Loucy (cell line): ENCODE measurements at regions not wholly inside any gene's neighbourhood (a gene's known extent, or its start where the extent isn't known, plus 50 kb on each side); places are given as distances from the start of the nearest gene placed in this dataset.
"Not testable (repeated sequence)": the region's sequence is repeated elsewhere in the genome, so short reads cannot be mapped to it uniquely, and the experiment has no call there.

Experiments
- H2AFZ ChIP-seq: fragments of 200-600 bp; sonication (generic); 2 replicates; pipeline ENCODE4 v1.6.0; 2016; ENCODE audit warnings: antibody characterized with exemption, mild to moderate bottlenecking, low read length, moderate library complexity
- H3F3A ChIP-seq: fragments of 200-600 bp; 2 replicates; pipeline ENCODE4 v1.6.0; 2016; ENCODE audit warnings: antibody characterized with exemption, low read depth, mild to moderate bottlenecking
- H3K27me3 ChIP-seq: fragments of 200-600 bp; sonication (generic); 2 replicates; pipeline ENCODE4 v1.6.1; 2014; ENCODE audit warnings: low read length, mild to moderate bottlenecking; ENCODE audit not compliant: insufficient read depth, poor library complexity, severe bottlenecking
- H3K36me3 ChIP-seq: fragments of 200-600 bp; sonication (generic); 2 replicates; pipeline ENCODE4 v1.6.1; 2016; ENCODE audit warnings: low read length; ENCODE audit not compliant: insufficient read depth
- H3K4me1 ChIP-seq: fragments of 200-600 bp; sonication (generic); 2 replicates; pipeline ENCODE4 v1.5.1; 2014; ENCODE audit warnings: low read length, mild to moderate bottlenecking; ENCODE audit not compliant: insufficient read depth, poor library complexity, severe bottlenecking
- H3K4me2 ChIP-seq: fragments of 200-600 bp; sonication (generic); 2 replicates; pipeline ENCODE4 v1.6.0; 2014; ENCODE audit warnings: antibody characterized with exemption, low read length, low read depth, mild to moderate bottlenecking; ENCODE audit not compliant: poor library complexity, severe bottlenecking
- H3K4me3 ChIP-seq: fragments of 200-600 bp; sonication (generic); 2 replicates; pipeline ENCODE4 v1.5.1; 2014; ENCODE audit warnings: low read length, mild to moderate bottlenecking, mixed read lengths; ENCODE audit not compliant: poor library complexity, severe bottlenecking
- H3K79me2 ChIP-seq: fragments of 200-600 bp; sonication (generic); 2 replicates; pipeline ENCODE4 v1.6.1; 2014; ENCODE audit warnings: low read length; ENCODE audit not compliant: insufficient read depth
- H3K9ac ChIP-seq: fragments of 200-600 bp; sonication (generic); 2 replicates; pipeline ENCODE4 v1.6.0; 2014; ENCODE audit warnings: mild to moderate bottlenecking, low read depth, low read length, moderate library complexity; ENCODE audit not compliant: poor library complexity, severe bottlenecking
- H3K9me2 ChIP-seq: fragments of 200-600 bp; sonication (generic); replicated peaks from 2 replicates; pipeline ENCODE4 v1.6.1; 2016; ENCODE audit warnings: low read depth, low read length, mixed read lengths
- H3K9me3 ChIP-seq: fragments of 200-600 bp; sonication (generic); 2 replicates; pipeline ENCODE4 v1.6.1; 2014; ENCODE audit warnings: mild to moderate bottlenecking, antibody characterized with exemption, low read length, low read depth; ENCODE audit not compliant: insufficient read depth
- H4K20me1 ChIP-seq: fragments of 200-600 bp; sonication (generic); 2 replicates; pipeline ENCODE4 v1.6.0; 2014; ENCODE audit warnings: antibody characterized with exemption, low read length, mild to moderate bottlenecking; ENCODE audit not compliant: insufficient read depth, poor library complexity, severe bottlenecking
- CTCF ChIP-seq: fragments of 200-600 bp; sonication (generic); conservative IDR thresholded peaks from 2 replicates; pipeline ENCODE4 v1.5.1; 2014; ENCODE audit warnings: mild to moderate bottlenecking, antibody characterized with exemption, low read length
- EZH2phosphoT487 ChIP-seq: fragments of 200-600 bp; IDR thresholded peaks from 2 replicates; pipeline ENCODE4 v1.6.1; 2018; ENCODE audit warnings: antibody characterized with exemption, mild to moderate bottlenecking, moderate library complexity, borderline replicate concordance

GRCh38 chr6:4413073-4413472 is 277.7 kb upstream of the ECI2 start:
- H4K20me1 ChIP-seq, result no peaks in the 10 kb centered on the region
- TF ChIP-seq CTCF, result no peak
- no peak for TF ChIP-seq EZH2phosphoT487
- no peaks in the 10 kb centered on the region for H3K36me3 ChIP-seq
- H3K9me3 ChIP-seq, result no peaks in the 10 kb centered on the region
- H3K4me2 ChIP-seq, result no peak overlapping the region
- no peaks in the 10 kb centered on the region for H3K79me2 ChIP-seq
- H2AFZ ChIP-seq, result no peak overlapping the region
- H3K4me3 ChIP-seq, result no peak overlapping the region
- no peaks in the 10 kb centered on the region for H3K27me3 ChIP-seq
- H3K4me1 ChIP-seq, result no peaks in the 10 kb centered on the region
- no peak overlapping the region for H3K9ac ChIP-seq
- H3F3A ChIP-seq, result no peaks in the 10 kb centered on the region
- H3K9me2 ChIP-seq, result no peaks in the 10 kb centered on the region

- H3K9me2 ChIP-seq, result no peaks in the 10 kb centered on the region
- no peaks in the 10 kb centered on the region for H3F3A ChIP-seq
- no peaks in the 10 kb centered on the region for H3K79me2 ChIP-seq
- no peaks in the 10 kb centered on the region for H4K20me1 ChIP-seq
- H3K4me3 ChIP-seq, result no peak overlapping the region
- H3K4me1 ChIP-seq, result no peaks in the 10 kb centered on the region
- no peaks in the 10 kb centered on the region for H3K9me3 ChIP-seq
- no peaks in the 10 kb centered on the region for H3K27me3 ChIP-seq
- no peak overlapping the region for H3K4me2 ChIP-seq
- no peaks in the 10 kb centered on the region for H3K36me3 ChIP-seq
- no peak overlapping the region for H2AFZ ChIP-seq
- TF ChIP-seq EZH2phosphoT487 (no peak), CTCF (no peak)
- no peak overlapping the region for H3K9ac ChIP-seq
These were observed 277.1 kb upstream of the ECI2 start for GRCh38 chr6:4412488-4412887.

GRCh38 chr6:4412077-4412476 is 276.7 kb upstream of the ECI2 start:
- Histone ChIP-seq H3K4me3 (no peak overlapping the region), H3F3A (no peaks in the 10 kb centered on the region), H3K9ac (no peak overlapping the region), H3K79me2 (no peaks in the 10 kb centered on the region), H3K4me1 (no peaks in the 10 kb centered on the region), H4K20me1 (no peaks in the 10 kb centered on the region), H2AFZ (no peak overlapping the region), H3K36me3 (no peaks in the 10 kb centered on the region), H3K27me3 (no peaks in the 10 kb centered on the region), H3K9me2 (no peaks in the 10 kb centered on the region), H3K4me2 (no peak overlapping the region), H3K9me3 (no peaks in the 10 kb centered on the region)
- no peak for TF ChIP-seq CTCF
- no peak for TF ChIP-seq EZH2phosphoT487

GRCh38 chr6:4407710-4408109 is 272.3 kb upstream of the ECI2 start:
- not testable (repeated sequence) for H3K79me2 ChIP-seq, H3K9me2 ChIP-seq, H3K4me2 ChIP-seq, H2AFZ ChIP-seq, H3K36me3 ChIP-seq, H3F3A ChIP-seq, H3K4me3 ChIP-seq, H4K20me1 ChIP-seq, H3K4me1 ChIP-seq, H3K27me3 ChIP-seq, H3K9me3 ChIP-seq, H3K9ac ChIP-seq
